Hematopoietic multipotent progenitor cell treated with erythropoietin and hydrocortisone succinate and interleukin-3 and kit ligand, for 17 days (in vitro differentiated cells): ENCODE measurements at regions not wholly inside any gene's neighbourhood (a gene's known extent, or its start where the extent isn't known, plus 50 kb on each side); places are given as distances from the start of the nearest gene placed in this dataset.
"Not testable (repeated sequence)": the region's sequence is repeated elsewhere in the genome, so short reads cannot be mapped to it uniquely, and the experiment has no call there.

ENCODE experiments used
- DNase-seq: peaks from one replicate; pipeline ENCODE4 v3.0.0-alpha.2; 2015; ENCODE audit warnings: low spot score

DNA sequence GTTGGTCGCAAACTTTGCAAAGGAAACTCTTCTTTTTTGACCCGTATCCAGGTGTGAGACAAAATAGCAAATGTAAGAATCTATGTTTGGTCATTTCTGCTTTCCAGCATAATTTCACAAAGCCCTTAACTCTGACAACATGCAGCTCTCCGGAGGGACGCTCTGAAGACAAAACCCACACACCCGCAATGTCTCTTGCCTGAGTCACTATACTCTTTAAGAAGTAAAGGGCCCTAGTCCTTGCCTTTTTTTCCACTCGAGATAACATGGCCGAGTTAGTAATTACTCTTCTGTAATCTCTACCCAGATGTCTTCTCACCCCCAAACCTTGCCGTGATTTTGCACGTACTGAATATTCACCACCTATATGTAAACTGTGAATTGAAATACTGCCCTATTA is 115.7 kb upstream of the ADAMTS9 start:
- DNase-seq = no peak

DNA sequence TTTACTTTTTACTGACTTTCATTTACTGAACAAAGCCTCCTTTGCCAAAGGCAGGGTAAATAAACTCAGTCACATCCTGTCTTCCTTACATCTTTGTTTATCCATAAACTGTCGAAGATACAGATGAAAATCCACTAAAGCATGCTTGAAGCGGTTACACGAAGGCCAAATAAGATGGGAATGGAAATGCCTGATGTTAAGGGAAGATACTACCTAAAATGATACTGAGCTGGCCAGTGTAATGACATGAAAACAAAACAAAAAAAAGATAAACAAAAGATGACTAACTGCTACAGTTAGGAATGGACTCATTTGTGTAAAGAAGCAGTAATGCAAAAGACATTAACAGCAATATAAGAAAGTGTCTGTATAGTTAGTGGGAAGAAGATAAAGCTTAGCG is 114.7 kb upstream of the ADAMTS9 start:
- no peak for DNase-seq

DNA sequence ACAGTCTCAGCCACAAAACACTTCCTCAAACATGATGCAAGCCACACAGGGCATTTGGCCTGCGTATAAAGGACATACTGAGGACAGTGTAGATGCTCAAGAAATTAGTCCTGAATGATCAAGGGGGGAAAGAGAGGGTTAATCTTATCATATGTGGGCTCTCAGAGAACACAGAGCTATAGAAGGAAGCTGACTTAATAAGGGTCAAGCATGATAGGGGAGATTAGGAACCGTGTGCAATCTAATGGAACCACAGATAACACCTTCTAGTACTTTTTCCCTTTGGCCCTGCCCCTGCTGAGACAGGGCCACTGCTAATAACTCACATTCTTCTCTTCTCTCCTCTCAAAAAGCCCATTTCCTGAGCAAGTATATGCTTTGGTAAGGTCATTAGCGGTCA is 114.1 kb upstream of the ADAMTS9 start:
- DNase-seq = no peak

DNA sequence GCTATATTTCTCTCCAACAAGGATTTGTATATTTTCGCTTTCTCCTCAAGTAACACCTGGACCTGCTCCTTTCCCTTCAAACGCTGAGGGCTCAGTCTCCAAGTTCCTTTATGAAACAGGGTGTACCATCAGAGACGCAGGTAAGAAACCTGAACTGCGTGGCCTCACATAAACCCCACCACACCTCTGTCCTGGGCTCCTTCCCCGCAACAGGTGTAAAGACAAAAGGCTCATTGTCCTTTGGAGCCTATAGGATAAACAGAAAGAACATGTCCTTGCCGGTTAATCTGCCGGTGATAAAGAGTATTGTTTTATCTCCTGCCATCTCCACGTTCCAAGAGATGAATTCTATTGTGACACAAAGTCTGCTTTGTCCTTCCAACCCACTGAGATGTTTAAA is 111.8 kb upstream of the ADAMTS9 start:
- DNase-seq = no peak

DNA sequence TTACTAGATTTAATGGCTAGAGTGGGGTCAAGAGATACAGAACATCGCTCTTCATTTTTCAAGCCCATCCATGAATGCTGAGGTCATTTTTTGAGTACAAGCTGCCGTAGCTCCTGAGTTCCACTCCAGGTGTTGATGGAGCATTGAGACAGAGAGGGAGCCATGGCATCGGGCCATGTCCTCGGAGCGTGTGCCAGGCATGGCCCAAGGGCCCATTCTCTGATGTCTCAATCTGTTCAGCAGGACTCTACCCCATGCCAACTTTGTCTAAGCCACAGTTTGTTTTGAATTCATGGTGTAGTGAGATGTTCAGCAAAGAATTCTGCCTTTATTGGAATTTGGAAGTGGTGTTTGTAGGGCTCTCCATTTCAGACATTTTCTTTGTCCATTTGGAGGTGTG is 110.5 kb upstream of the ADAMTS9 start:
- DNase-seq = no peak

DNA sequence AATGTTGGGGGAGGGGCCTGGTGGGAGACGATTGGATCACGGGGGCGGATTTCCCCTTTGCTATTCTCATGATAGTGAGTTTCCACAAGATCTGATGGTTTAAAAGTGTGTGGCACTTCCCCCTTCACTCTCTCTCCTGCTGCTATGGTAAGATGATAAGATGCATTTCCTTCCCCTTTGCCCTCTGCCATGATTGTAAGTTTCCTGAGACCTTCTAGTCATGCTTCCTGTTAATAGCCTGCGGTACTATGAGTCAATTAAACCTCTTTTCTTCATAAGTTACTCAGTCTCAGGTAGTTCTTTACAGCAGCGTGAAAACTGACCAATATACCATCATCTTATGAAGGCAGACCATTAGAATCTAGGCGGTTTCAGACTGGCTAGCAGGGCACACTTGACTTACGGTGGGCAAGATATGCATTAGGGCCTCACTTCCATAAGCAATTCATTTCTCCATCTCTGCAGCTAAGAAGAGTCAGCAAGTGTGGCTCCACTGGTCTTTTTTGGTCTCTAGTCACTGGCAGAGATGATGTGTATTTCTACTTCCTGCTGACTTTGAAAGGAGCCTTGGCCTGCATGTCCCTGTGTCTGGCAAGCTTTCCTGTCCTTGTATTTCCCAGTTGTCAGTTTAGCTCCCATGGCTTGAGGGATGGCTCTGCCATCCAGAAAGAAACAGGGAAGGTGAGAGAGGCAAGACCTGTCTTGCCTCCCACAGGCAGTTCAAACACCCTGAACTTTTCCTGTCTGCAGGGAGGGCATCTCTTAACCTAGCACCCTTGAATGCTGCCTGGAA is 109.0 kb upstream of the ADAMTS9 start:
- DNase-seq = no peak

DNA sequence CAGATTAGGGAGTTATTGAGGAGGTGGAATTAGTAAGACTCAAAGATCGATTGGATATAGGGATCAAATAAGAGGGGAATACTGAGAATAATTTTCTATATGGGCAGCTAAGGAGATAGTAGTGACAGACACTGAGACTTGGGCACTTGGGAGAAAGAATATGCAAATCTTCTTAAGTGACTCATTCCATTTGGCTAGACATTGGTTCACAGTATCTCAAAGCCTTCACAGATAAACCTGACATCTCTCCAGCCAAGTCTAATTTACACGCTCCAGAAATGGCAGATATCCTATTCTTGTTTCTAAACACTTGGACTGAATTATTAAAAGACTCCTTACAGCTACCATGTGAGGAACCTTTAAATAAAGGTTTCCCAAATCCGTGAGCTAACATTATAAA is 104.6 kb upstream of the ADAMTS9 start:
- no peak for DNase-seq

DNA sequence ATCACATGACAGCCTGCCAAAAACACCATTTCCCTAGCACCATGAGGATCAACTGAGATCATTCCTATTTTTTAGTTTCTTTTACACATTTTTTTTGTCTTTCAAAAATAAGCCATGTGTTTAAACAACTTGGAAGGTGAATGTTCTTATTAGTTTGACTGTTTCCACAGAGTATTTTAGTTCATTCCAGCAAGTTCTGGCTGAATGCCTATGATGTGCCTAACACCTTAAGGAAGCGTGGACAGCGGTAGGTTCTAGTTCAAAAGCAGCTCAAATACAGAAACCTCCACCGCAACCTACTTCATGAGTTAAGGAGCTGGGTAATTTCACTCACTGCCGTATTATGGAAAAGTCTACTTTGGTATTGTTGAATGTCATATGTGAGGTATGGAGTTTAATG is 101.3 kb upstream of the ADAMTS9 start:
- DNase-seq = no peak

DNA sequence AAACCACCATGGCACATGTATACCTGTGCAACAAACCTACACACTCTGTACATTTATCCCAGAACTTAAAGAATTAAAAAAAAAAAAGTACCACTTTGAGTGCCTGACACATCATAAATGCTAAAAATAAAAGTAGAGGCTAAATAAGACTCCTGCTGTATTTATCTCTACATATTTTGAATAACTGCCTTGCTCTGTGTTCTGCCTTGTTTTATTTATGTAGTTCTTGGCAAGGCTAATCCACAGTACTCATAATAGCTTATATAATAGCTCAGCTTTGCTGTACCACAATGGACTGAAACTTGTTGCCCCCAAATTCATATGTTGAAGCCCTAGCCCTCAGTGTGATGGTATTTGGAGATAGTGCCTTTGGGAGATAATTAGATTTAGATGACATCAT is 95.4 kb upstream of the ADAMTS9 start:
- no peak for DNase-seq

DNA sequence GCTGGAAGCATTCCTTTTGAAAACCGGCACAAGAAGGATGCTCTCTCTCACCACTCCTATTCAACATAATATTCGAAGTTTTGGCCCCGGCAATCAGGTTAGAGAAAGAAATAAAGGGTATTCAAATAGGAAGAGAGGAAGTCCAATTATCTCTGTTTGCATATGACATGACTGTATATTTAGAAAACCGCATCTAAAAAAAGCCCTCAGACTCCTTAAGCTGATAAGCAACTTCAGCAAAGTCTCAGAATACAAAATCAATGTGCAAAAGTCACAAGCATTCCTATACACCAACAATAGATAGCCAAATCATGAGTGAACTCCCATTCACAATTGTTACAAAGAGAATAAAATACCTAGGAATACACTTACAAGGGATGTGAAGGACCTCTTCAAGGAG is 93.1 kb upstream of the ADAMTS9 start:
- not testable (repeated sequence) for DNase-seq

DNA sequence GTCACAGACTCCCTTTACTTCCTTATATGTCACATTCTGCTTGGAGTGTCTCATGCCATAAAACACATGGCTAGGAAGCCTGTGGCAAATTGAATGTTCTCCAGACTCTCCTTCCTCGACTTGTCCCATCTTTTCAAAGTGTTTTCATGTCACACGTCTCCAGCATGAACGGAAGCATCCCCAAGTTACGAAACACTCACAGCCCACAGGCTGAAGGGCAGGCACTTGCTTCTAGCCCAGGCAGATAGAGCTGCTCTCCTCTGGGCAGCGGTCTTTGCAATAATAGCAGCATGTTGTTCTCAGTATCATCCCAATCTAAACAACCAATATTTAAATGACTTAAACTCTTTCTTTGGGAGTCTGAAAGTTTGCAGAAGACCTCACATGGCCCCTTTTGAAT is 85.3 kb upstream of the ADAMTS9 start:
- DNase-seq = no peak

DNA sequence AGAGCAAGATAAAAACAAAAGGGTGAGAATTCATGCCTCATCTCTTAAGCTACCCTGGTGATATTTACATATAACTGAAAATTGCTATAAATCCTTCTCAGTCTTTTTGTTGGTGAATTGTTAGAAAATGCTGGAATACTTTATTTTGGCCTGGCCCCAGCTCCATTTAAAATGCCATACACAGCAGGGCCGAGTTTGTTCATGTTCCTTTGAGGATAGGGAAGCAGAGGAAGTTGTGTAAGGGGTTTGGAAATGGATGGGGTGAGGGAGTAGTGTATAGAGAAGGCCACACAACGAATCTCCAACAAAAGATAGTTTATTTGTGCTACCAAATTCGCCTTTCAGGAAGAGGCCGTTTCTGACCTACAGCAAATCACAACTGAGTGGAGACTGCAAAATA is 78.6 kb upstream of the ADAMTS9 start:
- DNase-seq = no peak

DNA sequence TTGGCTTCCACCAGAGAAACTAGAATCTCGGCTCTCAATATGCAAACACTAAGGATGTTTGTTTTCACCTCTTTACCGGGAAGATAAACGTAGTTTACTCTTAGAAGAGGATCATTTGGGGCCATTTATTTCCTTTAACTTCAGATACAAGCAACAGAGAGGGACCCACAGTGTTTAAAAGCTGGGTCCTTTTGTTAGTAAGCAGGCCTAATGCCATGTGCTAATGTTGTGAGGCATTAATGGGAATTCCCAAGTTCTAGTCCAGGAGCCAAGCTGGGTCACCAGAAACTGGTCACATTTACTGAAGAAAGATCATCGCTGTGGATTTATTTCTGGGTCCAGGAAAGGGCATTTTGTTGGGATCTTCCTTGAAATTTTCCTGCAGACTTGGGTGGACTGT is 78.1 kb upstream of the ADAMTS9 start:
- no peak for DNase-seq

DNA sequence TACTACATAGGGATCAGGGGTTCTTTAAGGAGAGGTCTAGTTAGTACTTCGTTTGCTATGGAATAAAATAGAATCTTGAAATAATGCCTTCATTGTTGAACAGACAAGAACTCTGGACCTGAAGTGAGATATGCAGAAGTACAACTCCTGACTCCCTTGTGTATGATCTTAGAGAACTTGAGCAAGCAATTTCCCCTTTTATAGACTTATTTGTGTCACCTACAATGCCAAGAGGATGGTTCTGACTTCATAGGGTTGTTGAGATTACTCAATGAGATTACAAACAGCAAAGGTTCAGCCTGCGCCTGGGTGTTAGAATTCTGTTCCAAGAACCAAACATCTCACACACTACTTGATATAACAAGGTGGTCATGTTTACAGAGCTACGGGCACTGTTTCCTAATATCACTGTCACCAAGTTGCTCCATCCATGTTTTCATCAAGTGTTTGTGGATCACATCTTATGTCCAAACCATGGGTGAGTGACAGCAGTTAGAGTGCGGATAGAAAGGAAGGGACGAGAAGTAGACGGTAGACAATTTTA is 76.7 kb upstream of the ADAMTS9 start:
- DNase-seq = no peak

DNA sequence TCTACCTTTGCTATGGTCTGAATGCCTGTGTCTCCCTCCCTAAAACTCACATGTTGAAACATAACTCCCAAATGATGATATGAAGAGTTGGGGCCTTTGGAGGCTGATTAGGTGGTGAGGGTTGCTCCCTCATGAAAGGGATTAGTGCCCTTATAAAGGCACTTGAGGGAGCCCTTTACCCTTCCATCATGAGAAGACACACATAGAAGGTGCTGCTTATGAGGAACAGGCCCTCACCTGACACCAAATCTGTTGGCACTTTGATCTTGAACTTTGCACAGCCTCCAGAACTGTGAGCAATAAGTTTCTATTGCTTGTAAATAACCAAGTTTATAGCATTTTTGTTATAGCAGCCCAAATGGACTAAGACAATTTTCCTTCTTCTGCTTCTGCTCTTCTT is 76.2 kb upstream of the ADAMTS9 start:
- no peak for DNase-seq

DNA sequence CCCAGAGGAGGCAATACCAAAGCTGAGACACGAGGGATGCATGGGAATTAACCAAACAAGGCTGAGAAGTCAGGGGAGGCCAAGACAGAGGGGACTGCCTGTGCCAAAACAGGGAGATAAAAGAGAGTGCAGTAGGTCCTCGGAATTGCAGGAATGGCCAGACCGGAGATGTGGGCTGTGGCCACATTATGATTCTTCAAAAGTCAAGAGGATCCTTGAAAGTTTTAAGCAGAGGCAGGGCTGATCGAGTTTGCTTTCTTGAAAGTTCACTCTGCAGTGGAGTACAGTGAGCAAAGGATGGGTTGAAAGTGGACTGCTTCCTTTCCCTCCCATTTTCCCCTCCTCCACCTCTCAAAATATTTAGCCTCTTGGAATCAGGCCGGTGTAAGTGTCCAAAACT is 73.9 kb upstream of the ADAMTS9 start:
- no peak for DNase-seq

DNA sequence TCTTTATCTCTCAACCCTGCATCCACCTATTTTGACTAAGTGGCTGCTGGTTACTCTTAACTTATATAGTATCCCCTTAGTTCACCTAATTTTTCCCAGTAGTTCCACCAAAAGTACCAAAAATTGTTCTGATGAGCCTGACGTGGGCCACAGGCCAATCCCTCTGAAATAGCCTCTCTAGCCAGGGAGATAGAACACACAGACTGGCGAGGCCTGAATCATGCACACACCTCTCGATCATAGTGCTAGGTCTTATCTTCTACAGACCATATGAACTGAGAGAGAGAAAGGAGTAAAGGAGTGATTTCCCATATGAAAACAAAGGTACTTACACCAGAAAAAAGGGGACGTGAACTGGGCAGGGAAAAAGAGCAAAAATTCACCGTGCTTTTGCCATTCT is 72.5 kb upstream of the ADAMTS9 start:
- DNase-seq = no peak

DNA sequence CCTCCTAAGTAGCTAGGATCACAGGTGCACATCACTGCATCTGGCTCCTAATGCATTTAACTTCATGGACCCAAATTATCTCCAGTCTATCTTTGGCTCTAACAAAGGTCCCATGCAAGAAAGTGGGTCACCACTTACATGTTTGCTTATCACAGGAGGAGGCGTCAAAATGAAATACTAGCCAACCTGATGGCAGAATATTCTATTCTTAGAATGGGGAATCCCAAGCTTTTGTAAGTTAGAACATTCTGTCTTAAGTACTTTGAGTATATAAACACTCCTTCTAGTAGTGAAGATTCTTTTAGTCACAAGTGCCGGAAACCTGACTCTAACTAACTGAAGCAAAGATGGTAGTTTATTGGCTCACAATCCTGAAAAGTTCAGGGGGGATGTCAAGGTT is 72.0 kb upstream of the ADAMTS9 start:
- no peak for DNase-seq

DNA sequence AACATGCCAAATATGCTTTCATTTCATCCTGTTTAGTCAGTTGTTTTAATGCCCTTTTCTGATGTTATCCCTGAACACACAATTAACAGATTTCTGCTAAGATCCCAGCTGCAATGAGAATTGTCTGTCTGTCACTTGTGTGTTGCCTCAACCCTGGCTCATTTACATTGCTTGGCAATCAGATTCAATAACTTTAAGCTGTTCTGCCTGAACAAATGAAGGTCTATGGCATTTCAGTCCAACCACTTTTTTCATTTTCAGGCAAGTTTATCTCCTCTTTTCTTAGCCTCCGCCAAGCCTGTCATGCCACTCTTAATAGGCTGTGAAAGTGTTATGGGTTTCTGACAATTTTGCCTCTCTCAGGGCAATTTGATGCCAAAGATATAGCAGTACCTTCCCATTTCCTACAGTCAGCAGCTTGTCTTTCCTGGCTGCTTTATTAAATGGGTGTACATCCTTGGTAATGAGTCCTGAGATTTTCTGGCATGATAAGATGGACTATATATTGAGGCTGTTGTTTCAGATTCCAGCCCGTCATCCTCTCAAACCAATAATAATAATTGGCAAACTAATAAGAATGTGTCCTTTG is 68.7 kb upstream of the ADAMTS9 start:
- DNase-seq = no peak

DNA sequence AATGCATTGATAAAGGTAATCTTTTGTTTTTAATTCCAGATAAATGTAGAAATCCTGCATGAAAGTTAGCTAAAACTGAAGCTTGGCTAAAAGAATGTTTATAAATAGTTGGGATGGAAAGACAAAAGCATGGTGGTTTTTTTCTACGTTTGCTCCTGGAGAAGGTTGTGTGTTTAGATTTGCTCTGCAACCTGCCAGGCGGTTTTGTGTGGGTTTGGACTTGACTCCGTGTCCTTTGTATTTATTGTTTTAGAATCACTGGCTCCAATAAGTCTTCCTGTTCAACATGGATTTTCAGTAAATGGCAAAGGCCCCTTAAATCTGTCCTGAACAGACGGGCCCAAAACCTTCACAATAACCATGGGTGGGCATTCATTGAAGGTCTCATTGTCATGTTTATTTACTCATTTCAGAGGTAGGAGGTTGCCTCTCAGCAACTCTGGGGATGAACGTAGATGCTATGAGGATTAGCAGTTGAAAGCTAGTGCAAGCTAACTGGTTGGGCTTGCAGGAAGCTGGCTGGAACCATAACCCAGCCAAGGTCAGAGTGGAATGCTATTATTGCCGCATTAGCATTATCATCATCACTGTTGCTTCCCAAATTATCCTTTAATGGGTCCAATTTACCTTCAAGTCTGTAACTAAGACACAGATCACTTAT is 60.6 kb upstream of the ADAMTS9 start:
- no peak for DNase-seq

DNA sequence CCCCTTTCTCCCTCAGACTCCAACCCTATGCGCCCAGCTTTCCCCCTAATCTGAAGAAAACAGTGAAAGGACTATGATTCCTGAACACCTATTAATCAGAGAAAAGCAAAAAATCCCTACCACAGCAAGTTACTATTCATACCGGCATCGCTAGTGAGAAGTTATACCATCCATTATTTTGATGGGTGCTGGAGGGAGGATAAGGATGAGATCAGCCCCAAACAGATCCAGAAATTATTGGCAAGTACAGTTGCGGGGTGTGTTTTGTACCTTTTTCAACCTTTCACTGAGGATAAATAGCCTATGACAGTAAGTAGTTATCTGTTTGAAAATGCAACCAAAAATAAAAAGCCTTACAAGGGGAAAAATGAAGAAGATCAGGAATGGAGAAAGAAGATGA is 59.9 kb upstream of the ADAMTS9 start:
- DNase-seq = no peak

DNA sequence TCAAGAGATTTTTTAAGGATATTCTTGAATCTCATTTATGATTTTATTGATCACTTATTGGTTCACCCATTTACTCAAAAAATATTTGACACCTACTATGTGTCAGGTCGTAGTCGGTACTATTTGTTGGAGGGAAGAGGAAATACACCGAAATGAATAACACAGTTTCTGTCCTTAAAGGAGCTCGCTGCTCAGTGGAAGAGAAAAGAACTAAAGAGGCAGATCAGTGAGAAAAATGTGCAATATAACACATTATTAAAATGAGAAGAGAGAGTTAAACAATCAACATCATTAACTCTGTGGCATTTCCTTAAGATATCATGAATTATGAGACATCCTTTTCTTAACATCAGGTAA is 56.1 kb upstream of the ADAMTS9 start:
- no peak for DNase-seq

DNA sequence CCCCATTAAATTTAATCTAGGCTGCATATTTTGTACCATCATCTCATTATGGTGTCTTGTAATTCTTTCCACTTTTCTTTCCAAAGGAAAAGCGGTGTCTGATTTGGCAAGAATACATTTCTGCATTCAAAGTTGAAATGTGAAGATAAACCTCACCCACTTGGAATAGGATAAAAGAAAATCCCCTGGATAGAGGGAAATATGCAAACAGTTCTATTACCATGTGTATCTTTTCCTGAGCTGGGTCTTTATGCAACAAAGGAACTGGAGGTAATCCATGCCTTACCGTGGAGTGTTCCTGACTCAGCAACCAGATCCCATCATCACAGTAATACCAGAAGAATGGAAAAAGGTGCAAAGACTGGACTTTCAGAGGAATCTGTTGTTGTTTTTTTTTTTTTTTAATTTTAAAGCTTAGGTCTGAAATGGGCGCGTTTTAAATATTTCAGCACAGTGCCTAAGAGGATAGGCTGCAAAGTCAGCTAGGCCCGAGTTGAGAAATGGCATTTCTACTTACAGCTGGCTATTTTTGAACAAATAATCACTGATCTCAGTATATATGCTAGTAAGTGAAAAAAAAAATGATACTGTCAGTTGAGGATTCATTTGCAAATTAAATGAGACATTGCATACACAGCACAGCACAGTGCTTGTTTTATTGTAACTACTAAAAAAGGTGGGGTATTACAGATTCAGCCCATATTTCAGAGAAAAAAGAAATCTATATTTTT is 55.5 kb upstream of the ADAMTS9 start:
- no peak for DNase-seq
